HG03135 (cell line): ENCODE measurements at regions not wholly inside any gene's neighbourhood (a gene's known extent, or its start where the extent isn't known, plus 50 kb on each side); places are given as distances from the start of the nearest gene placed in this dataset.
"Not testable (repeated sequence)": the region's sequence is repeated elsewhere in the genome, so short reads cannot be mapped to it uniquely, and the experiment has no call there.

Experiments used
- ATAC-seq: cut with Tn5 transposase; IDR thresholded peaks from one replicate; pipeline ENCODE4 v1.9.1; 2021; ENCODE audit warnings: mild to moderate bottlenecking, moderate library complexity; ENCODE audit not compliant: unreplicated experiment

- no peak for ATAC-seq
Measured at GRCh38 chr9:82880336-82881050, 182.4 kb downstream of the RASEF start.

GRCh38 chr9:82882138-82882537 lies 180.8 kb downstream of the RASEF start:
- no peak for ATAC-seq

- no peak for ATAC-seq
Measured at GRCh38 chr9:82882748-82883147, 180.2 kb downstream of the RASEF start.

- no peak for ATAC-seq
Measured at GRCh38 chr9:82883436-82883835, 179.5 kb downstream of the RASEF start.

GRCh38 chr9:82883974-82884373 lies 179.0 kb downstream of the RASEF start:
- ATAC-seq: not testable (repeated sequence)

GRCh38 chr9:82890401-82890800 lies 172.5 kb downstream of the RASEF start:
- ATAC-seq: no peak

- no peak for ATAC-seq
Measured at GRCh38 chr9:82890865-82891264, 172.1 kb downstream of the RASEF start.

- ATAC-seq: no peak
Measured at GRCh38 chr9:82891321-82891720, 171.6 kb downstream of the RASEF start.

GRCh38 chr9:82893549-82893948 lies 169.4 kb downstream of the RASEF start:
- no peak for ATAC-seq

GRCh38 chr9:82894548-82894947 lies 168.4 kb downstream of the RASEF start:
- ATAC-seq: no peak

GRCh38 chr9:82894961-82895821 lies 167.8 kb downstream of the RASEF start:
- no peak for ATAC-seq

- no peak for ATAC-seq
Measured at GRCh38 chr9:82895822-82896110, 167.2 kb downstream of the RASEF start.

- no peak for ATAC-seq
Measured at GRCh38 chr9:82903503-82903902, 159.4 kb downstream of the RASEF start.

GRCh38 chr9:82911996-82912395 lies 150.9 kb downstream of the RASEF start:
- ATAC-seq: no peak

GRCh38 chr9:82912645-82913044 lies 150.3 kb downstream of the RASEF start:
- no peak for ATAC-seq

GRCh38 chr9:82916238-82916637 lies 146.7 kb downstream of the RASEF start:
- not testable (repeated sequence) for ATAC-seq

GRCh38 chr9:82920154-82920553 lies 142.8 kb downstream of the RASEF start:
- ATAC-seq: no peak

GRCh38 chr9:82922686-82923085 lies 140.3 kb downstream of the RASEF start:
- no peak for ATAC-seq

- no peak for ATAC-seq
Measured at GRCh38 chr9:82923092-82923911, 139.6 kb downstream of the RASEF start.

- ATAC-seq: no peak
Measured at GRCh38 chr9:82923912-82924605, 138.9 kb downstream of the RASEF start.
